CD4-positive, alpha-beta T cell treated with Interleukin-21 for 1 hour (primary cell): ENCODE measurements at regions not wholly inside any gene's neighbourhood (a gene's known extent, or its start where the extent isn't known, plus 50 kb on each side); places are given as distances from the start of the nearest gene placed in this dataset.
"Not testable (repeated sequence)": the region's sequence is repeated elsewhere in the genome, so short reads cannot be mapped to it uniquely, and the experiment has no call there.

Experiments
- DNase-seq: peaks from one replicate; pipeline ENCODE4 v3.0.0-alpha.2; 2020

- DNase-seq = no peak
Observed at GRCh38 chr5:17989036-17989435, 354.8 kb downstream of the TAF11L14 start.

- DNase-seq = no peak
Observed at GRCh38 chr5:17989567-17990563, 355.6 kb downstream of the TAF11L14 start.

GRCh38 chr5:17991775-17992174 is 357.5 kb downstream of the TAF11L14 start:
- DNase-seq = no peak

- no peak for DNase-seq
Observed at GRCh38 chr5:17992291-17992690, 358.0 kb downstream of the TAF11L14 start.

GRCh38 chr5:17995997-17996396 is 361.7 kb downstream of the TAF11L14 start:
- DNase-seq = no peak

- DNase-seq = no peak
Observed at GRCh38 chr5:17999858-18000257, 365.6 kb downstream of the TAF11L14 start.

GRCh38 chr5:18000744-18001143 is 366.5 kb downstream of the TAF11L14 start:
- no peak for DNase-seq

GRCh38 chr5:18003312-18003711 is 369.1 kb downstream of the TAF11L14 start:
- DNase-seq = no peak

- no peak for DNase-seq
Observed at GRCh38 chr5:18003784-18004183, 369.5 kb downstream of the TAF11L14 start.

GRCh38 chr5:18006235-18006634 is 372.0 kb downstream of the TAF11L14 start:
- DNase-seq = not testable (repeated sequence)

GRCh38 chr5:18008940-18009339 is 374.7 kb downstream of the TAF11L14 start:
- no peak for DNase-seq

GRCh38 chr5:18010053-18010452 is 375.8 kb downstream of the TAF11L14 start:
- DNase-seq = no peak

GRCh38 chr5:18018472-18018871 is 384.2 kb downstream of the TAF11L14 start:
- no peak for DNase-seq

- no peak for DNase-seq
Observed at GRCh38 chr5:18023275-18023674, 389.0 kb downstream of the TAF11L14 start.

- no peak for DNase-seq
Observed at GRCh38 chr5:18023986-18024385, 389.7 kb downstream of the TAF11L14 start.

- DNase-seq = no peak
Observed at GRCh38 chr5:18024542-18024941, 390.3 kb downstream of the TAF11L14 start.

- no peak for DNase-seq
Observed at GRCh38 chr5:18027241-18027867, 393.1 kb downstream of the TAF11L14 start.

- DNase-seq = no peak
Observed at GRCh38 chr5:18028036-18028435, 393.8 kb downstream of the TAF11L14 start.

GRCh38 chr5:18032744-18033143 is 398.5 kb downstream of the TAF11L14 start:
- no peak for DNase-seq

GRCh38 chr5:18036531-18036930 is 402.3 kb downstream of the TAF11L14 start:
- DNase-seq = no peak

GRCh38 chr5:18037718-18038117 is 403.5 kb downstream of the TAF11L14 start:
- DNase-seq = no peak

- no peak for DNase-seq
Observed at GRCh38 chr5:18043344-18043743, 409.1 kb downstream of the TAF11L14 start.

GRCh38 chr5:18048449-18048848 is 414.2 kb downstream of the TAF11L14 start:
- no peak for DNase-seq

- no peak for DNase-seq
Observed at GRCh38 chr5:18050345-18050744, 416.1 kb downstream of the TAF11L14 start.
